ENCODE measurements at regions not wholly inside any gene's neighbourhood (a gene's known extent, or its start where the extent isn't known, plus 50 kb on each side); places are given as distances from the start of the nearest gene placed in this dataset.

- no peak overlapping the region for H2AK5ac ChIP-seq (ENCODE audit: low read depth, low read length)
- no peak overlapping the region for H4K91ac ChIP-seq (ENCODE audit: low read depth, low read length, poor library complexity)
- H3K9me3 ChIP-seq (replicated peaks in 1 of 2; ENCODE audit: control insufficient read depth in 2 of 2, insufficient read depth in 1 of 2, low read depth in 1 of 2, low read length in 2 of 2), result peaks cover 1 to 2% of the 10 kb centered on the region in 2 donors
- H3K27ac ChIP-seq (replicated peaks; ENCODE audit: low read length), result no peak overlapping the region
- no peak overlapping the region for H3K14ac ChIP-seq (ENCODE audit: low read length)
- no peak overlapping the region for H3K9ac ChIP-seq (ENCODE audit: low read depth, low read length, poor library complexity)
- no peak overlapping the region for H2AFZ ChIP-seq (ENCODE audit: low read length)
- H3K36me3 ChIP-seq (replicated peaks in 1 of 2; ENCODE audit: control insufficient read depth in 2 of 2, insufficient read depth in 2 of 2, low read length in 2 of 2), result no peaks in the 10 kb centered on the region
- no peak overlapping the region for H2BK5ac ChIP-seq (ENCODE audit: low read length)
- no peak overlapping the region for H2BK15ac ChIP-seq (ENCODE audit: low read length)
- H3K79me1 ChIP-seq (ENCODE audit: low read depth, low read length), result no peaks in the 10 kb centered on the region
- H3K4me1 ChIP-seq (ENCODE audit: control insufficient read depth in 2 of 2, insufficient read depth in 1 of 2, low read depth in 1 of 2, low read length in 2 of 2), result no peaks in the 10 kb centered on the region
- no peak for DNase-seq (ENCODE audit: low spot score)
- no peak overlapping the region for H3K4me3 ChIP-seq (ENCODE audit: low read length in 2 of 2)
- WGBS, 2 donors (ENCODE audit: extremely low coverage in 2 of 2, insufficient read length in 2 of 2, insufficient replicate concordance in 1 of 2), result no CpG with 5 or more reads among the region's 4 CpGs
- no peak overlapping the region for H3K18ac ChIP-seq (ENCODE audit: low read length)
- no peak overlapping the region for H2BK120ac ChIP-seq (ENCODE audit: low read depth, low read length)
- no peak overlapping the region for H4K8ac ChIP-seq (ENCODE audit: low read depth, low read length)
- no peak overlapping the region for H3K4me2 ChIP-seq (ENCODE audit: insufficient read depth, low read length, poor library complexity, severe bottlenecking)
- H3K23ac ChIP-seq (ENCODE audit: low read depth, low read length, poor library complexity), result no peak overlapping the region
- H3K4ac ChIP-seq (ENCODE audit: low read length), result no peak overlapping the region
- no peak overlapping the region for H2BK12ac ChIP-seq (ENCODE audit: low read length)
- peaks cover 0 to 7% (median 0%) of the 10 kb centered on the region in 3 experiments for H3K27me3 ChIP-seq (ENCODE audit: control insufficient read depth in 3 of 3, insufficient read depth in 3 of 3, low read depth in 1 of 3, low read length in 3 of 3)
Measured at GRCh38 chr15:66982250-66982649, 83.2 kb upstream of the SMAD3 start.

- Histone ChIP-seq H3K4me1 (ENCODE audit: control insufficient read depth in 2 of 2, insufficient read depth in 1 of 2, low read depth in 1 of 2, low read length in 2 of 2) (no peaks in the 10 kb centered on the region), H3K9me3 (replicated peaks in 1 of 2; ENCODE audit: control insufficient read depth in 2 of 2, insufficient read depth in 1 of 2, low read depth in 1 of 2, low read length in 2 of 2) (peaks cover 1 to 2% of the 10 kb centered on the region in 2 donors), H3K23ac (ENCODE audit: low read depth, low read length, poor library complexity) (no peak overlapping the region), H3K9ac (ENCODE audit: low read depth, low read length, poor library complexity) (no peak overlapping the region), H3K79me1 (ENCODE audit: low read depth, low read length) (no peaks in the 10 kb centered on the region), H2AFZ (ENCODE audit: low read length) (no peak overlapping the region), H2BK12ac (ENCODE audit: low read length) (no peak overlapping the region), H2BK15ac (ENCODE audit: low read length) (no peak overlapping the region), H2AK5ac (ENCODE audit: low read depth, low read length) (no peak overlapping the region), H3K27me3 (ENCODE audit: control insufficient read depth in 3 of 3, insufficient read depth in 3 of 3, low read depth in 1 of 3, low read length in 3 of 3) (peaks cover 0 to 4% (median 0%) of the 10 kb centered on the region in 3 experiments), H3K4me3 (ENCODE audit: low read length in 2 of 2) (no peak overlapping the region), H3K4ac (ENCODE audit: low read length) (no peak overlapping the region), H3K36me3 (replicated peaks in 1 of 2; ENCODE audit: control insufficient read depth in 2 of 2, insufficient read depth in 2 of 2, low read length in 2 of 2) (no peaks in the 10 kb centered on the region), H4K8ac (ENCODE audit: low read depth, low read length) (no peak overlapping the region), H3K18ac (ENCODE audit: low read length) (no peak overlapping the region), H4K91ac (ENCODE audit: low read depth, low read length, poor library complexity) (no peak overlapping the region), H3K27ac (replicated peaks; ENCODE audit: low read length) (no peak overlapping the region), H2BK120ac (ENCODE audit: low read depth, low read length) (no peak overlapping the region), H2BK5ac (ENCODE audit: low read length) (no peak overlapping the region), H3K4me2 (ENCODE audit: insufficient read depth, low read length, poor library complexity, severe bottlenecking) (no peak overlapping the region), H3K14ac (ENCODE audit: low read length) (no peak overlapping the region)
- DNase-seq (ENCODE audit: low spot score), result no peak
Measured at GRCh38 chr15:66982816-66983215, 82.6 kb upstream of the SMAD3 start.

GRCh38 chr15:66985653-66986052 is 79.7 kb upstream of the SMAD3 start:
- H3K9me3 ChIP-seq (replicated peaks in 1 of 2; ENCODE audit: control insufficient read depth in 2 of 2, insufficient read depth in 1 of 2, low read depth in 1 of 2, low read length in 2 of 2), result peaks cover 1 to 6% of the 10 kb centered on the region in 2 donors
- WGBS, 2 donors (ENCODE audit: extremely low coverage in 2 of 2, insufficient read length in 2 of 2, insufficient replicate concordance in 1 of 2), result no CpG with 5 or more reads among the region's 8 CpGs
- no peak for DNase-seq (ENCODE audit: low spot score)
- no peak overlapping the region for H3K14ac ChIP-seq (ENCODE audit: low read length)
- H3K79me1 ChIP-seq (ENCODE audit: low read depth, low read length), result no peaks in the 10 kb centered on the region
- no peak overlapping the region for H3K4me2 ChIP-seq (ENCODE audit: insufficient read depth, low read length, poor library complexity, severe bottlenecking)
- H4K8ac ChIP-seq (ENCODE audit: low read depth, low read length), result no peak overlapping the region
- H2BK120ac ChIP-seq (ENCODE audit: low read depth, low read length), result no peak overlapping the region
- H3K18ac ChIP-seq (ENCODE audit: low read length), result no peak overlapping the region
- no peak overlapping the region for H3K27ac ChIP-seq (replicated peaks; ENCODE audit: low read length)
- no peaks in the 10 kb centered on the region for H3K36me3 ChIP-seq (replicated peaks in 1 of 2; ENCODE audit: control insufficient read depth in 2 of 2, insufficient read depth in 2 of 2, low read length in 2 of 2)
- H2BK15ac ChIP-seq (ENCODE audit: low read length), result no peak overlapping the region
- no peaks in the 10 kb centered on the region for H3K4me1 ChIP-seq (ENCODE audit: control insufficient read depth in 2 of 2, insufficient read depth in 1 of 2, low read depth in 1 of 2, low read length in 2 of 2)
- no peak overlapping the region for H2AFZ ChIP-seq (ENCODE audit: low read length)
- no peak overlapping the region for H2BK5ac ChIP-seq (ENCODE audit: low read length)
- no peak overlapping the region for H2BK12ac ChIP-seq (ENCODE audit: low read length)
- H3K23ac ChIP-seq (ENCODE audit: low read depth, low read length, poor library complexity), result no peak overlapping the region
- no peak overlapping the region for H3K9ac ChIP-seq (ENCODE audit: low read depth, low read length, poor library complexity)
- no peak overlapping the region for H2AK5ac ChIP-seq (ENCODE audit: low read depth, low read length)
- no peak overlapping the region for H3K4ac ChIP-seq (ENCODE audit: low read length)
- H4K91ac ChIP-seq (ENCODE audit: low read depth, low read length, poor library complexity), result no peak overlapping the region
- H3K4me3 ChIP-seq (ENCODE audit: low read length in 2 of 2), result peak overlapping the region in 1 of 2 donors; percentile 18
- peaks cover 0 to 10% (median 0%) of the 10 kb centered on the region in 3 experiments for H3K27me3 ChIP-seq (ENCODE audit: control insufficient read depth in 3 of 3, insufficient read depth in 3 of 3, low read depth in 1 of 3, low read length in 3 of 3)

GRCh38 chr15:66986951-66987350 is 78.5 kb upstream of the SMAD3 start:
- DNase-seq (ENCODE audit: low spot score), result no peak
- Histone ChIP-seq H4K8ac (ENCODE audit: low read depth, low read length) (no peak overlapping the region), H2BK120ac (ENCODE audit: low read depth, low read length) (no peak overlapping the region), H3K4me3 (ENCODE audit: low read length in 2 of 2) (no peak overlapping the region), H2BK12ac (ENCODE audit: low read length) (no peak overlapping the region), H3K27ac (replicated peaks; ENCODE audit: low read length) (no peak overlapping the region), H2BK5ac (ENCODE audit: low read length) (no peak overlapping the region), H3K4me2 (ENCODE audit: insufficient read depth, low read length, poor library complexity, severe bottlenecking) (no peak overlapping the region), H3K79me1 (ENCODE audit: low read depth, low read length) (no peaks in the 10 kb centered on the region), H3K4ac (ENCODE audit: low read length) (no peak overlapping the region), H4K91ac (ENCODE audit: low read depth, low read length, poor library complexity) (no peak overlapping the region), H2BK15ac (ENCODE audit: low read length) (no peak overlapping the region), H3K14ac (ENCODE audit: low read length) (no peak overlapping the region), H3K9me3 (replicated peaks in 1 of 2; ENCODE audit: control insufficient read depth in 2 of 2, insufficient read depth in 1 of 2, low read depth in 1 of 2, low read length in 2 of 2) (peaks cover 1 to 6% of the 10 kb centered on the region in 2 donors), H3K36me3 (replicated peaks in 1 of 2; ENCODE audit: control insufficient read depth in 2 of 2, insufficient read depth in 2 of 2, low read length in 2 of 2) (no peaks in the 10 kb centered on the region), H3K23ac (ENCODE audit: low read depth, low read length, poor library complexity) (no peak overlapping the region), H3K4me1 (ENCODE audit: control insufficient read depth in 2 of 2, insufficient read depth in 1 of 2, low read depth in 1 of 2, low read length in 2 of 2) (no peaks in the 10 kb centered on the region), H2AFZ (ENCODE audit: low read length) (no peak overlapping the region), H3K27me3 (ENCODE audit: control insufficient read depth in 3 of 3, insufficient read depth in 3 of 3, low read depth in 1 of 3, low read length in 3 of 3) (peaks cover 0 to 6% (median 0%) of the 10 kb centered on the region in 3 experiments), H2AK5ac (ENCODE audit: low read depth, low read length) (no peak overlapping the region), H3K18ac (ENCODE audit: low read length) (no peak overlapping the region), H3K9ac (ENCODE audit: low read depth, low read length, poor library complexity) (no peak overlapping the region)
- no CpG with 5 or more reads among the region's 7 CpGs for WGBS, 2 donors (ENCODE audit: extremely low coverage in 2 of 2, insufficient read length in 2 of 2, insufficient replicate concordance in 1 of 2)
